ENCODE measurements at regions not wholly inside any gene's neighbourhood (a gene's known extent, or its start where the extent isn't known, plus 50 kb on each side); places are given as distances from the start of the nearest gene placed in this dataset.

DNA sequence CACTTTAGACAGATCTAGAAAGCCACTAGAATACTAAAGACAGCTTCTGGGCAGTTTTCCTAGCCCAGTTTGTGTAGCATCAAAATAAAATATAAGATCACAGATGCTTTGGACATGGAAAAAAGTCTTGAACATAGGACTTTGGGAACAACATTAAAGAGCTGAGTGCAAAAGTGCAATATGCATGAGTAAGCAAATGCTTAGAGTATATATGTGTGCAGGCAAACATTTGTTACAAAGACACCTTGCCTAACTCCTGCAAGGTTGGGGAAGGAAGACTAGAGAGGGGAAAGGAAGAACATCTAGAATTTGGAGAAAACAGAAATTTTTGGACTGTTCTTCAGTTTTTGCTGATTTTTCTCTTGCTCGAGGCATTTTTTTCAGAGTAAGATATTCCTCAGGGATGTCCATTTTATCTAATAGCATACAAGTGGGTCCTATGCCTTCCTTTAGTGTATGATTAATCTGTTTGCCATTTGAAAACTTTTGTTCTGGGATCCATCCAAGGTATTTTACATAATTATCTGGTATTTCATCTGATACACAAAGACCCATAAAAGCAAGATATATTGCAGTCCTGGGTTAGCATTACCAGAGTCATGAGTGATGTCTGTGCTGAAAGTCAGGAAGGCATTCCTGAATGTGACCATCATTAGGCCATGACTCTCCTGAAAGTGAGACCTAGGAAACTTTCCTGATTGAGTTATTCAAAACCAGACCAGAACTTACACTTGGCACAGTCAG is 142.0 kb upstream of the RGMB start:
- TF ChIP-seq, protein P1, sequence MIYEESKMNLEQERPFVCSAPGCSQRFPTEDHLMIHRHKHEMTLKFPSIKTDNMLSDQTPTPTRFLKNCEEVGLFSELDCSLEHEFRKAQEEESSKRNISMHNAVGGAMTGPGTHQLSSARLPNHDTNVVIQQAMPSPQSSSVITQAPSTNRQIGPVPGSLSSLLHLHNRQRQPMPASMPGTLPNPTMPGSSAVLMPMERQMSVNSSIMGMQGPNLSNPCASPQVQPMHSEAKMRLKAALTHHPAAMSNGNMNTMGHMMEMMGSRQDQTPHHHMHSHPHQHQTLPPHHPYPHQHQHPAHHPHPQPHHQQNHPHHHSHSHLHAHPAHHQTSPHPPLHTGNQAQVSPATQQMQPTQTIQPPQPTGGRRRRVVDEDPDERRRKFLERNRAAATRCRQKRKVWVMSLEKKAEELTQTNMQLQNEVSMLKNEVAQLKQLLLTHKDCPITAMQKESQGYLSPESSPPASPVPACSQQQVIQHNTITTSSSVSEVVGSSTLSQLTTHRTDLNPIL (CRISPR knock-in tag; IDR thresholded peaks at IDR 0.05; ENCODE audit: low read depth): peak; percentile 38; the same call in 1 of the 2 replicates
- TF ChIP-seq, protein P2, sequence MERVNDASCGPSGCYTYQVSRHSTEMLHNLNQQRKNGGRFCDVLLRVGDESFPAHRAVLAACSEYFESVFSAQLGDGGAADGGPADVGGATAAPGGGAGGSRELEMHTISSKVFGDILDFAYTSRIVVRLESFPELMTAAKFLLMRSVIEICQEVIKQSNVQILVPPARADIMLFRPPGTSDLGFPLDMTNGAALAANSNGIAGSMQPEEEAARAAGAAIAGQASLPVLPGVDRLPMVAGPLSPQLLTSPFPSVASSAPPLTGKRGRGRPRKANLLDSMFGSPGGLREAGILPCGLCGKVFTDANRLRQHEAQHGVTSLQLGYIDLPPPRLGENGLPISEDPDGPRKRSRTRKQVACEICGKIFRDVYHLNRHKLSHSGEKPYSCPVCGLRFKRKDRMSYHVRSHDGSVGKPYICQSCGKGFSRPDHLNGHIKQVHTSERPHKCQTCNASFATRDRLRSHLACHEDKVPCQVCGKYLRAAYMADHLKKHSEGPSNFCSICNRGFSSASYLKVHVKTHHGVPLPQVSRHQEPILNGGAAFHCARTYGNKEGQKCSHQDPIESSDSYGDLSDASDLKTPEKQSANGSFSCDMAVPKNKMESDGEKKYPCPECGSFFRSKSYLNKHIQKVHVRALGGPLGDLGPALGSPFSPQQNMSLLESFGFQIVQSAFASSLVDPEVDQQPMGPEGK (CRISPR knock-in tag; IDR thresholded peaks at IDR 0.05; ENCODE audit: borderline replicate concordance): no peak
- TF ChIP-seq ZNF565 (CRISPR knock-in tag; conservative IDR thresholded peaks at IDR 0.05; ENCODE audit: low read depth) (no peak), CSDC2 (CRISPR knock-in tag; IDR thresholded peaks at IDR 0.05) (0 out of 2 replicates have a peak, but pooled peaks have one; percentile 31), ESRRG (CRISPR knock-in tag; IDR thresholded peaks at IDR 0.05) (no peak), OSR1 (CRISPR knock-in tag; IDR thresholded peaks at IDR 0.05) (peak; percentile 80; the same call in 1 of the 2 replicates), ZFP30 (CRISPR knock-in tag; IDR thresholded peaks at IDR 0.05) (no peak), ZFP3 (CRISPR knock-in tag; IDR thresholded peaks at IDR 0.05) (no peak), SNAI2 (CRISPR knock-in tag; IDR thresholded peaks at IDR 0.05) (0 out of 2 replicates have a peak, but pooled peaks have one; percentile 72), ARNTL (CRISPR knock-in tag; IDR thresholded peaks at IDR 0.05; ENCODE audit: borderline replicate concordance, low read depth) (no peak), TCF4 (CRISPR knock-in tag; IDR thresholded peaks at IDR 0.05; ENCODE audit: borderline replicate concordance) (no peak), RARB (CRISPR knock-in tag; IDR thresholded peaks at IDR 0.05) (no peak)
- TF ChIP-seq, protein P3, sequence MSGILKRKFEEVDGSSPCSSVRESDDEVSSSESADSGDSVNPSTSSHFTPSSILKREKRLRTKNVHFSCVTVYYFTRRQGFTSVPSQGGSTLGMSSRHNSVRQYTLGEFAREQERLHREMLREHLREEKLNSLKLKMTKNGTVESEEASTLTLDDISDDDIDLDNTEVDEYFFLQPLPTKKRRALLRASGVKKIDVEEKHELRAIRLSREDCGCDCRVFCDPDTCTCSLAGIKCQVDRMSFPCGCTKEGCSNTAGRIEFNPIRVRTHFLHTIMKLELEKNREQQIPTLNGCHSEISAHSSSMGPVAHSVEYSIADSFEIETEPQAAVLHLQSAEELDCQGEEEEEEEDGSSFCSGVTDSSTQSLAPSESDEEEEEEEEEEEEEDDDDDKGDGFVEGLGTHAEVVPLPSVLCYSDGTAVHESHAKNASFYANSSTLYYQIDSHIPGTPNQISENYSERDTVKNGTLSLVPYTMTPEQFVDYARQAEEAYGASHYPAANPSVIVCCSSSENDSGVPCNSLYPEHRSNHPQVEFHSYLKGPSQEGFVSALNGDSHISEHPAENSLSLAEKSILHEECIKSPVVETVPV (CRISPR knock-in tag; IDR thresholded peaks at IDR 0.05): no peak
